GM12878 (cell line): ENCODE measurements at regions not wholly inside any gene's neighbourhood (a gene's known extent, or its start where the extent isn't known, plus 50 kb on each side); places are given as distances from the start of the nearest gene placed in this dataset.

Source experiments
- ATAC-seq: fragments of 200-7000 bp; cut with Tn5 transposase; 3 replicates; pipeline ENCODE4 v1.9.1; 2020; ENCODE audit warnings: mild to moderate bottlenecking, moderate library complexity
- BruUV-seq: library from RNA; stranded (reverse); fragments of 400-500 nt; replicated peaks from 2 replicates; lab custom pipeline; 2021; lab: Mats Ljungman, UMichigan
- CTCF ChIA-PET: fragments of 300-600 bp; sonication (Branson Sonifier 250); formaldehyde crosslinking; extraction: SDS; loops from one replicate; lab custom pipeline; 2021; ENCODE audit warnings: inconsistent platforms; lab: Yijun Ruan, JAX
- POLR2A ChIA-PET: fragments of 350-600 bp; formaldehyde crosslinking; extraction: SDS; loops from one replicate; lab custom pipeline; 2021; ENCODE audit warnings: inconsistent platforms; lab: Charles Lee
- RAD21 ChIA-PET: fragments of 300-600 bp; sonication (Branson Sonifier 250); formaldehyde crosslinking; loops from one replicate; lab custom pipeline; 2023; ENCODE audit warnings: antibody characterized with exemption; ENCODE audit not compliant: unreplicated experiment; lab: Charles Lee
- SMC1A ChIA-PET: fragments of 300-600 bp; sonication (Branson Sonifier 250); formaldehyde crosslinking; loops from one replicate; lab custom pipeline; 2023; ENCODE audit not compliant: unreplicated experiment, uncharacterized antibody; lab: Charles Lee
- DNase-seq: peaks from one replicate; pipeline ENCODE4 v3.0.0-alpha.2; 2011; ENCODE audit warnings: low read depth, low spot score
- FAIRE-seq: peaks from 3 replicates; lab custom pipeline; 2011; peaks lifted over from hg19 to GRCh38; lab: Jason Lieb, UNC
- H2AFZ ChIP-seq: 2 replicates; pipeline ENCODE4 v1.6.0; 2011; ENCODE audit warnings: low read depth, low read length, control low read depth; ENCODE audit not compliant: control insufficient read depth
- H3K27ac ChIP-seq: 2 replicates; pipeline ENCODE4 v1.5.1; 2011; ENCODE audit warnings: control low read depth; ENCODE audit not compliant: control insufficient read depth, insufficient read depth
- H3K27me3 ChIP-seq, 2 experiments: replicated peaks in 1 of 2; 2 replicates each; pipeline versions ENCODE4 v1.6.0 to v1.6.1; 2011; ENCODE audit warnings: low read length in 1 of 2; ENCODE audit not compliant: control insufficient read depth in 2 of 2, insufficient read depth in 2 of 2
- H3K36me3 ChIP-seq, 2 experiments: 2 replicates each; pipeline ENCODE4 v1.5.1; 2011; ENCODE audit warnings: low read length in 1 of 2; ENCODE audit not compliant: control insufficient read depth in 2 of 2, insufficient read depth in 2 of 2
- H3K4me1 ChIP-seq: 2 replicates; pipeline ENCODE4 v1.6.1; 2011; ENCODE audit warnings: mild to moderate bottlenecking, low read length, moderate library complexity, mixed read lengths; ENCODE audit not compliant: control insufficient read depth, insufficient read depth
- H3K4me2 ChIP-seq: 2 replicates; pipeline ENCODE4 v1.6.0; 2011; ENCODE audit warnings: control low read depth; ENCODE audit not compliant: control insufficient read depth, insufficient read depth
- H3K4me3 ChIP-seq: fragments of 200-600 bp; sonication (generic); 2 replicates; pipeline ENCODE4 v1.5.1; 2016
- H3K79me2 ChIP-seq: 2 replicates; pipeline ENCODE4 v1.6.0; 2011; ENCODE audit warnings: low read length; ENCODE audit not compliant: control insufficient read depth, insufficient read depth
- H3K9ac ChIP-seq: 2 replicates; pipeline ENCODE4 v1.8.0; 2011; ENCODE audit warnings: low read length, control low read depth, mixed read lengths; ENCODE audit not compliant: control insufficient read depth, insufficient read depth
- H3K9me3 ChIP-seq: replicated peaks from 3 replicates; pipeline ENCODE4 v1.5.1; 2011; ENCODE audit warnings: mild to moderate bottlenecking, low read length; ENCODE audit not compliant: control insufficient read depth, insufficient read depth
- H4K20me1 ChIP-seq: 2 replicates; pipeline ENCODE4 v1.6.0; 2011; ENCODE audit not compliant: control insufficient read depth, insufficient read depth
- EP300 ChIP-seq, 2 experiments: fragments of 150-350 bp in 1 of 2; IDR thresholded peaks; 2 replicates each; pipeline ENCODE4 v1.6.1; 2011 to 2012; ENCODE audit warnings: low read depth in 2 of 2, low read length in 2 of 2, borderline replicate concordance in 1 of 2, improper control_type of control experiment in 1 of 2, inconsistent platforms in 1 of 2; ENCODE audit not compliant: control insufficient read depth in 1 of 2
- NKRF ChIP-seq: fragments of 450-650 bp; conservative IDR thresholded peaks from 2 replicates; pipeline ENCODE4 v1.6.1; 2017; ENCODE audit warnings: mild to moderate bottlenecking, moderate library complexity
- PAX5 ChIP-seq: IDR thresholded peaks from 2 replicates; pipeline ENCODE4 v1.6.1; 2011; ENCODE audit warnings: low read depth, low read length, borderline replicate concordance
- RBBP5 ChIP-seq: fragments of 200-600 bp; sonication (generic); conservative IDR thresholded peaks from 2 replicates; pipeline ENCODE4 v1.6.1; 2016
- RCOR1 ChIP-seq: conservative IDR thresholded peaks from 2 replicates; pipeline ENCODE4 v1.6.1; 2012; ENCODE audit warnings: low read depth, low read length, improper control_type of control experiment
- SP1 ChIP-seq: IDR thresholded peaks from one replicate; pipeline ENCODE4 v1.6.1; 2011; ENCODE audit warnings: low read depth, low read length
- TARDBP ChIP-seq: IDR thresholded peaks from 2 replicates; pipeline ENCODE4 v1.6.1; 2016; ENCODE audit warnings: borderline replicate concordance
- ZBTB40 ChIP-seq: fragments of 450-650 bp; IDR thresholded peaks from 2 replicates; pipeline ENCODE4 v1.6.1; 2016; ENCODE audit warnings: mild to moderate bottlenecking, moderate library complexity, borderline replicate concordance
- ZNF24 ChIP-seq: fragments of 450-650 bp; IDR thresholded peaks from 2 replicates; pipeline ENCODE4 v1.6.1; 2017; ENCODE audit warnings: antibody characterized with exemption, mild to moderate bottlenecking
- in situ Hi-C: fragments of 300-500 bp; cut with MboI; formaldehyde crosslinking; loops from 9 replicates; pipeline ENCODE4 v1.14.3; 2018; ENCODE audit warnings: mixed read lengths
- intact Hi-C: fragments of 100-400 bp; cut with micrococcal nuclease; formaldehyde crosslinking; loops from one replicate; pipeline ENCODE4 v1.14.2; 2022; ENCODE audit not compliant: unreplicated experiment

GRCh38 chr15:72920551-72920950, 131.7 kb upstream of the NEO1 start:
- POLR2A ChIA-PET: no interaction called here
- Histone ChIP-seq H3K9me3 (no peaks in the 10 kb centered on the region), H3K4me1 (no peaks in the 10 kb centered on the region), H3K79me2 (no peaks in the 10 kb centered on the region), H2AFZ (no peak overlapping the region), H3K4me3 (no peak overlapping the region), H3K36me3 (no peaks in the 10 kb centered on the region), H3K27ac (no peak overlapping the region), H3K27me3 (no peaks in the 10 kb centered on the region), H4K20me1 (no peaks in the 10 kb centered on the region), H3K9ac (no peak overlapping the region), H3K4me2 (no peak overlapping the region)
- ATAC-seq (no peak), DNase-seq (no peak), FAIRE-seq (no peak)
- in situ Hi-C loops: no loop called here
- no peak for TF ChIP-seq PAX5
- TF ChIP-seq ZBTB40: no peak
- no peak for TF ChIP-seq SP1
- TF ChIP-seq TARDBP: no peak
- no peak for TF ChIP-seq RBBP5
- no peak for TF ChIP-seq EP300 (IDR thresholded peaks at IDR 0.05; ENCODE audit: borderline replicate concordance in 1 of 2, control insufficient read depth in 1 of 2, low read depth in 2 of 2, low read length in 2 of 2)
- TF ChIP-seq RCOR1: no peak
- TF ChIP-seq ZNF24: no peak
- no peak for TF ChIP-seq NKRF
- SMC1A ChIA-PET: no interaction called here
- BruUV-seq: no TSS peak
- intact Hi-C loops: no loop called here
- CTCF ChIA-PET: no interaction called here
- RAD21 ChIA-PET: no interaction called here
